GM10266 (cell line): ENCODE measurements at regions not wholly inside any gene's neighbourhood (a gene's known extent, or its start where the extent isn't known, plus 50 kb on each side); places are given as distances from the start of the nearest gene placed in this dataset.
A peak's percentile ranks its signal among the peaks of the same experiment; 100 is the strongest.

Source experiments
- DNase-seq: peaks from one replicate; pipeline ENCODE4 v3.0.0; 2012; ENCODE audit errors: extremely low spot score
- TF ChIP-seq, protein P1 (sequence below): IDR thresholded peaks from 2 replicates; pipeline ENCODE4 v1.5.1; 2012; ENCODE audit warnings: mild to moderate bottlenecking, low read depth; ENCODE audit not compliant: control insufficient read depth, insufficient read depth; ENCODE audit errors: missing control alignments

DNA sequence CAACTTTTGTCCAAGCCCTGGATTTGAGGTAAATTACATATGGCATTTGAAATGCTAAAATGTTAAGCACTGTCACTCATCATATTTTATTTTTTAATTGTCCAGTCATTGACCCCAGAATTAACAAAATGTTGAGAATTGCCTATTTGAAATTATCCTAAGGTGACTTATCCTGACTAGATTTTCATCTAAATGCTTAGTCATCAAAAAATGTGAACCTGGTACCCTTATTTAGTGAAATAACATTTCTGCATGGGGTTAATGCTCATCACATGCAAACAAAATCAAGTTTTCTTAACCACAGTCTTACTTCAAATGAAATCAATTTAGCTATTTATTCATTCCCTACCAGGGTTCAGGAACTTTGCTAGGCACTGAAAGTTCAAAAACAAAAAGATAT, 232.0 kb upstream of the DCN start:
- TF ChIP-seq, protein P1, sequence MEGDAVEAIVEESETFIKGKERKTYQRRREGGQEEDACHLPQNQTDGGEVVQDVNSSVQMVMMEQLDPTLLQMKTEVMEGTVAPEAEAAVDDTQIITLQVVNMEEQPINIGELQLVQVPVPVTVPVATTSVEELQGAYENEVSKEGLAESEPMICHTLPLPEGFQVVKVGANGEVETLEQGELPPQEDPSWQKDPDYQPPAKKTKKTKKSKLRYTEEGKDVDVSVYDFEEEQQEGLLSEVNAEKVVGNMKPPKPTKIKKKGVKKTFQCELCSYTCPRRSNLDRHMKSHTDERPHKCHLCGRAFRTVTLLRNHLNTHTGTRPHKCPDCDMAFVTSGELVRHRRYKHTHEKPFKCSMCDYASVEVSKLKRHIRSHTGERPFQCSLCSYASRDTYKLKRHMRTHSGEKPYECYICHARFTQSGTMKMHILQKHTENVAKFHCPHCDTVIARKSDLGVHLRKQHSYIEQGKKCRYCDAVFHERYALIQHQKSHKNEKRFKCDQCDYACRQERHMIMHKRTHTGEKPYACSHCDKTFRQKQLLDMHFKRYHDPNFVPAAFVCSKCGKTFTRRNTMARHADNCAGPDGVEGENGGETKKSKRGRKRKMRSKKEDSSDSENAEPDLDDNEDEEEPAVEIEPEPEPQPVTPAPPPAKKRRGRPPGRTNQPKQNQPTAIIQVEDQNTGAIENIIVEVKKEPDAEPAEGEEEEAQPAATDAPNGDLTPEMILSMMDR = no peak

DNA sequence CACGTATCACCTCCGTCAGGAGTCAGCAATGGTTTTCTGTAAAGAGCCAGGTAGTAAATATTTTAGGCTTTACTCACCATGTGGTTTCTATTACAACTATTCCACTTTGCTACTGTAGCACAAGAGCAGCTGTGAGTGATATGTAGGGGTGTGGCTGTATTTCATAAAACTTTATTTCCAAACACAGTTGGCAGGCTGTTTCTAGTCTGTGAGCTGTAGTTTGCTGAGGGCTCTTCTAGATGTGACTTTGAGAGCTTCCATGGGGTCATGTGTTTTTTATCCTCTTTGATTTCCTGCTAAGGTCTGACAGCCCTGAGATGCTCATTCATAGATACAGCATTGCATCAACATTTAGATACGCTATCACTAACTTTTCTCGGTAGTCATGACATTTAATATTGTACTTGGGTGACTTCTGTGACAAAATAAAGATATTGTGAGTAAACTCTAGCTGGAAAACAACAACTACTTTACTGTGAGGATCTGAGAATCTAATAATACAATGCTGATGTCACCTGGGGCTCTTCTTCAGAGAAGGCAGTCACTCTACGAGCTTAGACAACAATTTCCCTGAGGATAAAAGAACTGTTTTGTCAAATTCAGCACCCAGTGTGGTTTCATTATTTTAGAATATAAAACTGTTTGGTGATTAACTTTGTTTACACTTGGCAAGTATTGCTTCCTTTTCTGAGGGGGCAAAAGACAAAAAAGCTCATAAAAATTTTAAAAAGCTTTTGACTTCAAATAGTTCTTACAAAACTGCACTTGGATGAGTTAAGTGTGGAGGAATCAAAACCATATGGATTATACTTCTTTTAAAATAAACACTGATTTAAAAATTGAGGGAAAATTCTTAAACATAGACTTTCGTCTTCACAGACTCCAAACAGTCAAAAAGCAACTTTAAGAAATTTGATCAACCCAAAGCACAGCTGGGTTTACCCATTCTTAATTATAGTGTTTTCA, 231.2 kb upstream of the DCN start:
- TF ChIP-seq, protein P1 = no peak
- DNase-seq = no peak

More for the DNA sequence above, 232.0 kb upstream of the DCN start:
- DNase-seq = no peak

DNA sequence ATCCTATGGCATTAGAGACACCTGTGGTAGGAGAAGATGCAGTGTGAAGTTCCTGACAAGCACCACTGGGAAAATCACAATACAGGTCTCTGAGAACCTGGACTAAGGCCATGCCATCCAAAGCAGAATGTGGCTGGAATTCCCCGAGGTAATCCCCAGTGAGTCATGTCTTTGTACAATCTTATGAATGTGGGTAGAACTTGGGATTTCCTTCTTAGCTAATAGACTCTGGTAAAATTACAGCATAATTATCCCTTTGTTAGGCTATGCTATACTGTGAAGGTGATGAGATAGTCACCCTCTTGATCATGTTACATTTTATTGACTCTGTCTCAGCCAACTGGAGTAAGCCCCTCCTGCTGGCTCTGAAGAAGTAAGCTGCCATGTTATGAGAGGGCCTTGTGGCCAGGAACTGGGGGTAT, 224.3 kb upstream of the DCN start:
- TF ChIP-seq, protein P1 = no peak
- DNase-seq = peak; percentile 9

DNA sequence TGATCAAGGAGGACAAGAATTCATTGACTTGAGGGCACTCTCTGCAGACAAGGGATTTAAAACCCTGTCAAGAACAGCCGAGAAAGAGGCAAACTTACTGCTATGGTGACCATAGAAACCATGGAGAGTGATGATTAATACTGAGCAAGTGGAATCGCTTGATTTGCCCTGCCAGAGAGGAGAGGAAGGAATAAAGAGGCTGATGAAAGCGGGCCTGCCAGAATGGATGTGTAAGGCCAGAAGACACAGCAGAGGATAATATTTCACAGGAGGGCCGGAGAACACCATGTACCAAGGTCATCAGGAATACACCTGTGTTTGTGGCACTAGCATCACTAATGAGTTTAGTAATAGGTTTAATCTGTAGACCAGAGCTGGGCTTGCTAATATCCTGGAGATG, 221.8 kb upstream of the DCN start:
- TF ChIP-seq, protein P1 = no peak

DNA sequence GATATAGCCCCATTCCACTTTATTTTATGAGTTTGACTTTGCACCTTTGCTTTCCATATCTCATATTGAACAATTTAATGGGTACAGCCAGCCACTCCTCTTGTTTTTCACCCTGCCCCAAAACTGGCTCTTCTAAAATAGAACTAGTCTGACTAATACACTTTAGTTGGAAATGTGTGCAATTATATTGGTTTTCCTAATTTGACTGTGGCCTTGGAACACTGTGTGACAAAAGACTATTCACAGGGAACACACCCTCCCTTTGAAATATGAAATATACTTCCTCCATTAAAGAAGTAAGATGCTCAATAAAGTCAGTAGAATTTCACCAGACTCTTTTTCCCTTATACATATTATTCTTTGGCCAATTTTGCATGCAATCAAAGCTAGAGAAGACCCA, 218.6 kb upstream of the DCN start:
- TF ChIP-seq, protein P1 = no peak

More for the DNA sequence above, 221.8 kb upstream of the DCN start:
- no peak for DNase-seq

DNA sequence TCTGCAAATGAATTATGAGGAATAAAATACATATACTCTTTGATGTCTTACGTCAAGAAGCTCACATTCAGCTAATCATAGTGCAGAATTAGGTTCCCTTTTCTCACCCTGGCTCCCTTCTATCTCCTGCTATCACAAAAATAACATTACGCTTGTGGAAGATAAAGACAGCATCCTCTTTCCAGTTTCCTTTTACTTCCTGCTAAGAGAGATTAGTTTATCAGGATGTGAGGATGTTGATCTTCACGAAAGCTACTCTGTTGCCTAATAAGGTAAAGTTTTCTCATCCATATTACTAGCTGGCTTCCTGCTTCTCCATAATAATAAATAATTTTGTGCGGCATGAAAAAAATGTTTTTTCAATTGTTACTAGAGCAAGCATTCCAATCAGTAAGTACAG, 217.7 kb upstream of the DCN start:
- DNase-seq = no peak
- TF ChIP-seq, protein P1 = no peak

More for the DNA sequence above, 218.6 kb upstream of the DCN start:
- DNase-seq = no peak
